Neural progenitor cell (in vitro differentiated cells): ENCODE measurements at regions not wholly inside any gene's neighbourhood (a gene's known extent, or its start where the extent isn't known, plus 50 kb on each side); places are given as distances from the start of the nearest gene placed in this dataset.

Experiments
- EZH2 ChIP-seq: fragments of 200-600 bp; sonication (generic); IDR thresholded peaks from 2 replicates; pipeline ENCODE4 v1.6.1; 2017; ENCODE audit warnings: antibody characterized with exemption, mild to moderate bottlenecking, moderate library complexity
- EZH2phosphoT487 ChIP-seq: fragments of 200-600 bp; sonication (generic); IDR thresholded peaks from 2 replicates; pipeline ENCODE4 v1.6.1; 2017; ENCODE audit warnings: antibody characterized with exemption
- TF ChIP-seq, protein P1 (sequence below): fragments of 200-600 bp; sonication (generic); IDR thresholded peaks from 2 replicates; pipeline ENCODE4 v1.5.1; 2017; ENCODE audit warnings: antibody characterized with exemption, mild to moderate bottlenecking

DNA sequence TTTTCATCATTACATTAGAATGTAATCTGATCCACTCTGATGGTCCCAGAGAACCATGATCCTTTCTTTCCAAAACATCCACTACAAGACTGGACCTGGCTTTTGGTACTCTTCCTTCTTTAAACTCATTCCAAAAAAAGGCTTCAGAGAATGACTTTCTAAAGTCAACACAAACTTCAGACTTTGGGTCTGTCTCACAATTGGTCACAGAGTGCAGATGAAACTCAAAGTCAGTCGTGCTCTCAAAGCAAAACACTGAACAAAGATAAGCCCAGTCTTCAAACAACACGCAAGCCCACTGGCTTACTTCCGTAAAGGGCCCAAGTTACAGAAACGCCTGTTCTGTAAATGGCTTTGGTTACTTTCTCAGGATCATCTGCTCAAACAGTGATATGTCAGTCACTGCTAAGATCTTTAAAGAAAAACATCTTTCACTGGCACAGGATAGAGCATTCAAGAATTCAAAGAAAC is 250.9 kb upstream of the MKLN1 start:
- TF ChIP-seq, protein P1, sequence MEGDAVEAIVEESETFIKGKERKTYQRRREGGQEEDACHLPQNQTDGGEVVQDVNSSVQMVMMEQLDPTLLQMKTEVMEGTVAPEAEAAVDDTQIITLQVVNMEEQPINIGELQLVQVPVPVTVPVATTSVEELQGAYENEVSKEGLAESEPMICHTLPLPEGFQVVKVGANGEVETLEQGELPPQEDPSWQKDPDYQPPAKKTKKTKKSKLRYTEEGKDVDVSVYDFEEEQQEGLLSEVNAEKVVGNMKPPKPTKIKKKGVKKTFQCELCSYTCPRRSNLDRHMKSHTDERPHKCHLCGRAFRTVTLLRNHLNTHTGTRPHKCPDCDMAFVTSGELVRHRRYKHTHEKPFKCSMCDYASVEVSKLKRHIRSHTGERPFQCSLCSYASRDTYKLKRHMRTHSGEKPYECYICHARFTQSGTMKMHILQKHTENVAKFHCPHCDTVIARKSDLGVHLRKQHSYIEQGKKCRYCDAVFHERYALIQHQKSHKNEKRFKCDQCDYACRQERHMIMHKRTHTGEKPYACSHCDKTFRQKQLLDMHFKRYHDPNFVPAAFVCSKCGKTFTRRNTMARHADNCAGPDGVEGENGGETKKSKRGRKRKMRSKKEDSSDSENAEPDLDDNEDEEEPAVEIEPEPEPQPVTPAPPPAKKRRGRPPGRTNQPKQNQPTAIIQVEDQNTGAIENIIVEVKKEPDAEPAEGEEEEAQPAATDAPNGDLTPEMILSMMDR = no peak
- TF ChIP-seq EZH2 (no peak), EZH2phosphoT487 (no peak)
